ENCODE measurements at regions not wholly inside any gene's neighbourhood (a gene's known extent, or its start where the extent isn't known, plus 50 kb on each side); places are given as distances from the start of the nearest gene placed in this dataset.

GRCh38 chr6:22117631-22118030 lies 179.2 kb downstream of the PRL start:
- TF ChIP-seq CTCF (IDR thresholded peaks at IDR 0.05; ENCODE audit: borderline replicate concordance, extremely low read depth, low read length, poor library complexity, severe bottlenecking) (no peak), EZH2 (IDR thresholded peaks at IDR 0.05; ENCODE audit: borderline replicate concordance, low read depth, low read length, severe bottlenecking) (no peak)
